ENCODE measurements at regions not wholly inside any gene's neighbourhood (a gene's known extent, or its start where the extent isn't known, plus 50 kb on each side); places are given as distances from the start of the nearest gene placed in this dataset.
A peak's percentile ranks its signal among the peaks of the same experiment; 100 is the strongest.

DNA sequence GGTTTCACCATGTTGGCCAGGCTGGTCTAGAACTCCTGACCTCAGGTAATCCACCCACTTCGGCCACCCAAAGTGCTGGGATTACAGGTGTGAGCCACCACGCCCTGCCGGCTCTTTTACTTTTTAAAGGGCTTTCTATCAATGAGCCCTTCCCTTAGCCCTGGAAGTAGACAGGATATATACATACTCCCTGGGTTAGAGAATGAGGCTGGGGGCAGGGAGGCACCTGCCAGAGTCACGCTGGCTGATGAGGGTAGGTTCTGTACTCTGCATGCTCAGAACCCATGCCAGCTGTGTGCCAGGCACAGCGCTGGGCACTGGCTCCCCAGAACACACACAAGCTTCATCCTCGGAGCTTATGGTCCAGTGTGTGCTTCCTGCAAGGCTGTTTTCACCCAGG, 113.6 kb upstream of the IPO9 start:
- Mint-ChIP-seq H3K36me3 (ENCODE audit: low read depth) (peaks cover 27% of the 10 kb centered on the region), H3K4me1 (peaks cover 75% of the 10 kb centered on the region), H3K27me3 (ENCODE audit: low read depth) (peaks cover 3% of the 10 kb centered on the region), H3K9me3 (no peaks in the 10 kb centered on the region), H3K27ac (peak overlapping the region in 2 of 3 experiments; percentile 59 to 63), H3K4me3 (no peak overlapping the region)
- TF ChIP-seq, protein P1, sequence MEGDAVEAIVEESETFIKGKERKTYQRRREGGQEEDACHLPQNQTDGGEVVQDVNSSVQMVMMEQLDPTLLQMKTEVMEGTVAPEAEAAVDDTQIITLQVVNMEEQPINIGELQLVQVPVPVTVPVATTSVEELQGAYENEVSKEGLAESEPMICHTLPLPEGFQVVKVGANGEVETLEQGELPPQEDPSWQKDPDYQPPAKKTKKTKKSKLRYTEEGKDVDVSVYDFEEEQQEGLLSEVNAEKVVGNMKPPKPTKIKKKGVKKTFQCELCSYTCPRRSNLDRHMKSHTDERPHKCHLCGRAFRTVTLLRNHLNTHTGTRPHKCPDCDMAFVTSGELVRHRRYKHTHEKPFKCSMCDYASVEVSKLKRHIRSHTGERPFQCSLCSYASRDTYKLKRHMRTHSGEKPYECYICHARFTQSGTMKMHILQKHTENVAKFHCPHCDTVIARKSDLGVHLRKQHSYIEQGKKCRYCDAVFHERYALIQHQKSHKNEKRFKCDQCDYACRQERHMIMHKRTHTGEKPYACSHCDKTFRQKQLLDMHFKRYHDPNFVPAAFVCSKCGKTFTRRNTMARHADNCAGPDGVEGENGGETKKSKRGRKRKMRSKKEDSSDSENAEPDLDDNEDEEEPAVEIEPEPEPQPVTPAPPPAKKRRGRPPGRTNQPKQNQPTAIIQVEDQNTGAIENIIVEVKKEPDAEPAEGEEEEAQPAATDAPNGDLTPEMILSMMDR (IDR thresholded peaks at IDR 0.05; ENCODE audit: unreplicated experiment in 3 of 3) = no peak

DNA sequence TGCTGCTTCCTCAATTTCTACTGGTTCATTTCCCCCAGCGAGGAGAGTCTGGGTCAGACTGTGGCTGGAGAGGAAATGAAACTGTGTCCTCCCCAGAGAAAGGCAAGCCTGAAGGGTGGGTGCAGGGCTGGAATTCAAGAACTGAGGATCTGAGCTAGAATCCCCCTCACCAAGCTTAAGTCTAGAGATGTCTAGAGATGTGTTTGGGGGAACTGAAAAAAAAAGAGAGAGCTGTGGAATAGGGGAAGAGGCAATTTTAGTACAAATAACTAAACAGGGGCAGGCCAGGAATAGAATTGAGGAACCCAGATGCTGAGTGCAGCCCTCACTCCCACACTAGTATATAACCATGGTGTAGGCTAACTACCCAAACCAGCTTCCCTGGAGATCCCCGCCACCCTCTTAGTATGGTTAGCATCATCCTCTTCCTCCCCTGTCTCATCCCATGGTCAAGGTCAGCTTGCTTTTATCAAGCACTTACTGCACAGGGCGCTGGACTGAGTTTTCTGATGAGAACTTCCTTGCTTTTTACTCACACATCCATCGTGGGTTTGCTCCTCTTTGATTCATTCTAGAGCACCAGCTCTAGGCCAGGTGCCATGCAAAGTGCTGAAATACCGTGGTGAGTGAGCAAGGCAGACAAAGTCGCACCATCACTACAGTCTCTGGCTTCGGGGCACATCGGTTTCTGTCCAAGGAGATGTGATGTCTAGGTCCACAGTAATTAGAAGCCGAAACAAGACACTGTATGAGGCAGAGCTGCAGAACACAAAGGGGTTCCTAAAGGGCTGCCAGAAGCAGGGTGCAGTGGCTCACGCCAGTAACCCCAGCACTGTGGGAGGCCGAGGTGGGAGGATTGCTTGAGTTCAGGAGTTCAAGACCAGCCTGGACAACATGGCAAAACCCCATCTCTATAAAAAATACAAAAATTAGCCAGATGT, 112.9 kb upstream of the IPO9 start:
- Mint-ChIP-seq H3K4me1 (peaks cover 75% of the 10 kb centered on the region), H3K9me3 (no peaks in the 10 kb centered on the region), H3K27ac (peak overlapping the region; percentile 46 to 63 (median 59)), H3K27me3 (ENCODE audit: low read depth) (peaks cover 3% of the 10 kb centered on the region), H3K4me3 (no peak overlapping the region), H3K36me3 (ENCODE audit: low read depth) (peaks cover 27% of the 10 kb centered on the region)
- TF ChIP-seq, protein P1 (IDR thresholded peaks at IDR 0.05; ENCODE audit: unreplicated experiment in 3 of 3) = no peak

DNA sequence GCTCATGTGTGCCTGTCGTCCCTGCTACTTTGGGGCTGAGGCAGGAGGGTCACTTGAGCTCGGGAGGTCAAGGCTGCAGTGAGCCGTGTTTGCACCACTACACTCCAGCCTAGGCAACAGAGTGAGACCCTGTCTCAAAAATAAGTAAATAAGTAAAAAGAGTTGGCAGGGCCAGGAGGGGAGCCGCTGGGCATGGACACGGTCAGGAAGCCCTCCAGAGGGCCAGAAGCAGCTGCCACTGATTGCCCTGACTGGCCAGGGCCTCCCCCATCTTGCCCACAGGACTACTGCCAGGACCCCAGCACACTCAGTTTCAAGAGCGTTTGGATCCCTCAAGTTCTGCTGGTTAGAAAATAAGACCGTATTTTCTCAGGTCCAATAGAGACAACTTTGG, 112.2 kb upstream of the IPO9 start:
- Mint-ChIP-seq H3K4me3 (no peak overlapping the region), H3K27ac (no peak overlapping the region), H3K9me3 (no peaks in the 10 kb centered on the region), H3K4me1 (peaks cover 75% of the 10 kb centered on the region), H3K27me3 (ENCODE audit: low read depth) (peaks cover 3% of the 10 kb centered on the region), H3K36me3 (ENCODE audit: low read depth) (peaks cover 27% of the 10 kb centered on the region)
- TF ChIP-seq, protein P1 (IDR thresholded peaks at IDR 0.05; ENCODE audit: unreplicated experiment in 3 of 3) = no peak

DNA sequence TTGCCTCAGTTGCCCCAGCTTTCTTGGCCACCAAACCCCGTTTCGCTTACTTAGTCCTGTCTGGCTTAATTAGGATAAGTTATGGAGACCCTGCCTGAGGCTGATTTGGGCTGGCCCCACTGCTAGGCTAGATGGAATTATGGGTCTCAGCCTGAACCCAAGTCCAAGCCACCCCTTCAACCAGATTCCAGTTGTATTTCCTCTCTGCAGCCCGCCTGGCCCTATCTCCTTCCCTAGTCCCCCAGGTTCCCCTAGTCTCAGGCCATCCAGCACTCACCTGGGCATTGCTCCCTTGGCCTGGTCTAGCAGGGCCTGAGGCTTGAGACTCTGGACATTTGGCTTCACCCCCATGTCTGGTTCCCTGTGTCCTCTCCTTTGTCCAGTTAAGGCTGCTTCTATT, 111.7 kb upstream of the IPO9 start:
- H3K9me3 Mint-ChIP-seq = no peaks in the 10 kb centered on the region
- peak overlapping the region in 1 of 3 experiments; percentile 26 for H3K27ac Mint-ChIP-seq
- TF ChIP-seq, protein P1 (IDR thresholded peaks at IDR 0.05; ENCODE audit: unreplicated experiment in 3 of 3) = no peak
- no peak overlapping the region for H3K4me3 Mint-ChIP-seq
- H3K27me3 Mint-ChIP-seq (ENCODE audit: low read depth) = peaks cover 1% of the 10 kb centered on the region
- H3K36me3 Mint-ChIP-seq (ENCODE audit: low read depth) = peaks cover 27% of the 10 kb centered on the region
- peaks cover 75% of the 10 kb centered on the region for H3K4me1 Mint-ChIP-seq

DNA sequence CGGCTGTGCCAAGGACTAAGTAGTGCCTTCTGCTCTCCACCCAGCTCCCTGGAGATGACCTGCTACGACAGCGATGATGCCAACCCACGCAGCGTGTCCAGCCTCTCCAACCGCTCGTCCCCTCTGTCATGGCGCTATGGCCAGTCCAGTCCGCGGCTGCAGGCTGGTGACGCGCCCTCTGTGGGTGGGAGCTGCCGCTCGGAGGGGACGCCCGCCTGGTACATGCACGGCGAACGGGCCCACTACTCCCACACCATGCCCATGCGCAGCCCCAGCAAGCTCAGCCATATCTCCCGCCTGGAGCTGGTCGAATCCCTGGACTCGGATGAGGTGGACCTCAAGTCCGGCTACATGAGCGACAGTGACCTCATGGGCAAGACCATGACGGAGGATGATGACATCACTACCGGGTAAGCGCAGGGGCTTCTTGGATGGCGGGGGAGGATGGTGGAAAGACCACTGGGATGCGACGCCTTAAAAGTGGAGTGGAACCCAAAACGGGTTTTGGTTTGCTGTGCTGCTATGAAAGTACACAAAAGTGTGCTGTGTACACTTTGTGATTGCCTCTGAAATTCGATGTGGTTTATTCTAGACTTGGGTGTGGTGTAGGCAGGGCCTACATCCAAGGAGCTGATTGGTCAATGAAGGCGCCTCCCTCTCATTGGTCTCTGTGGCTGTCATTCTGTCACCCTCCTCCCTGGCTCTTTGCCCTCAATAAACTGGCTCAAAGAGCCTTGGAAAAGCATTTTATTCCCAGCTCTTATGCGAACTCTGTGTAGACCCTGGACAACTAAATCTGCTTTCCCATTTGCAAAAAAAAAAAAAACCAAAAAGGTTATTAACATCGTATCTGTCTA, 110.4 kb upstream of the IPO9 start:
- H3K27me3 Mint-ChIP-seq (ENCODE audit: low read depth) = no peaks in the 10 kb centered on the region
- no peak overlapping the region for H3K4me3 Mint-ChIP-seq

More for the DNA sequence above, 110.4 kb upstream of the IPO9 start:
- H3K36me3 Mint-ChIP-seq (ENCODE audit: low read depth) = peaks cover 27% of the 10 kb centered on the region
- TF ChIP-seq, protein P1 (IDR thresholded peaks at IDR 0.05; ENCODE audit: unreplicated experiment in 3 of 3) = no peak
- peak overlapping the region; percentile 86 to 95 (median 91) for H3K27ac Mint-ChIP-seq
- no peaks in the 10 kb centered on the region for H3K9me3 Mint-ChIP-seq
- peaks cover 64% of the 10 kb centered on the region for H3K4me1 Mint-ChIP-seq
